ENCODE measurements at regions not wholly inside any gene's neighbourhood (a gene's known extent, or its start where the extent isn't known, plus 50 kb on each side); places are given as distances from the start of the nearest gene placed in this dataset.

- DNase-seq, result no peak
These were observed 70.5 kb upstream of the BOC start for GRCh38 chr3:113140876-113141275.

- DNase-seq, result no peak
These were observed 69.8 kb upstream of the BOC start for GRCh38 chr3:113141543-113141942.

- no peak for DNase-seq
These were observed 68.9 kb upstream of the BOC start for GRCh38 chr3:113142476-113142875.

GRCh38 chr3:113143353-113143752, 68.0 kb upstream of the BOC start:
- no peak for DNase-seq

- no peak for DNase-seq
These were observed 63.6 kb upstream of the BOC start for GRCh38 chr3:113147681-113148261.

- DNase-seq, result no peak
These were observed 63.1 kb upstream of the BOC start for GRCh38 chr3:113148284-113148683.

GRCh38 chr3:113150250-113150649, 61.1 kb upstream of the BOC start:
- no peak for DNase-seq

- peak; percentile 85 for DNase-seq
These were observed 59.8 kb upstream of the BOC start for GRCh38 chr3:113151461-113152031.

- no peak for DNase-seq
These were observed 58.5 kb upstream of the BOC start for GRCh38 chr3:113152849-113153248.

- no peak for DNase-seq
These were observed 57.8 kb upstream of the BOC start for GRCh38 chr3:113153499-113154107.

- DNase-seq, result no peak
These were observed 54.5 kb upstream of the BOC start for GRCh38 chr3:113156816-113157333.

GRCh38 chr3:113157408-113158030, 53.8 kb upstream of the BOC start:
- DNase-seq, result no peak

GRCh38 chr3:113158171-113158570, 53.2 kb upstream of the BOC start:
- DNase-seq, result no peak

All from DMS79 treated with DMSO at 0.1 percent for 48 hours (cell line).